A549 (cell line): ENCODE measurements at regions not wholly inside any gene's neighbourhood (a gene's known extent, or its start where the extent isn't known, plus 50 kb on each side); places are given as distances from the start of the nearest gene placed in this dataset.

Experiments used
- ATAC-seq, 2 experiments: fragments of 200-7000 bp in 1 of 2; fragments of >200 bp in 1 of 2; cut with Nextera tagmentation in 1 of 2; cut with Tn5 transposase in 1 of 2; 3 replicates each; pipeline versions ENCODE4 v1.8.0 to v1.9.1; 2018 to 2020; ENCODE audit warnings: mild to moderate bottlenecking in 1 of 2, moderate library complexity in 1 of 2
- CTCF ChIA-PET: fragments of 300-600 bp; sonication (Branson Sonifier 250); formaldehyde crosslinking; extraction: SDS; loops from one replicate; lab custom pipeline; 2021; ENCODE audit warnings: antibody characterized with exemption, inconsistent platforms; lab: Yijun Ruan, JAX
- POLR2A ChIA-PET: fragments of 350-600 bp; formaldehyde crosslinking; extraction: SDS; loops from one replicate; lab custom pipeline; 2021; ENCODE audit warnings: antibody characterized with exemption, inconsistent platforms; lab: Yijun Ruan, JAX
- DNase-seq, 2 experiments: peaks; one replicate each; pipeline versions ENCODE4 v3.0.0 to v3.0.0-alpha.2; 2011 to 2016; ENCODE audit warnings: low read depth in 1 of 2, low spot score in 1 of 2
- FAIRE-seq: peaks from 2 replicates; lab custom pipeline; 2011; peaks lifted over from hg19 to GRCh38; lab: Jason Lieb, UNC
- H3K27ac ChIP-seq, 2 experiments: fragments of >200 bp; sonication (Bioruptor Twin); formaldehyde crosslinking; 3 replicates each; pipeline ENCODE4 v1.5.1; 2016 to 2017
- H3K4me1 ChIP-seq: fragments of >200 bp; sonication (Bioruptor Twin); formaldehyde crosslinking; 3 replicates; pipeline ENCODE4 v1.6.1; 2016
- H3K4me2 ChIP-seq: fragments of >200 bp; sonication (Bioruptor Twin); formaldehyde crosslinking; 3 replicates; pipeline ENCODE4 v1.6.1; 2016
- H3K4me3 ChIP-seq: fragments of >200 bp; sonication (Bioruptor Twin); formaldehyde crosslinking; 3 replicates; pipeline ENCODE4 v1.5.1; 2016
- H3K9me3 ChIP-seq: fragments of >200 bp; sonication (Bioruptor Twin); formaldehyde crosslinking; 3 replicates; pipeline ENCODE4 v1.6.1; 2016
- BCL3 ChIP-seq: fragments of >200 bp; sonication (Bioruptor Twin); formaldehyde crosslinking; IDR thresholded peaks from 3 replicates; pipeline ENCODE4 v1.6.1; 2016
- CBX2 ChIP-seq: fragments of 200-600 bp; sonication (generic); IDR thresholded peaks from 2 replicates; pipeline ENCODE4 v1.6.1; 2016; ENCODE audit warnings: low read depth, mild to moderate bottlenecking, borderline replicate concordance
- E2F6 ChIP-seq: IDR thresholded peaks from 2 replicates; pipeline ENCODE4 v1.6.1; 2012; ENCODE audit warnings: low read depth, borderline replicate concordance
- ELK1 ChIP-seq: fragments of 150-350 bp; IDR thresholded peaks from 2 replicates; pipeline ENCODE4 v1.6.1; 2014; ENCODE audit warnings: low read depth, mild to moderate bottlenecking, low read length
- ESRRA ChIP-seq: fragments of 150-350 bp; IDR thresholded peaks from 2 replicates; pipeline ENCODE4 v1.6.1; 2014; ENCODE audit warnings: mild to moderate bottlenecking, low read length, borderline replicate concordance
- FOSL2 ChIP-seq, 2 experiments: fragments of 450-650 bp in 1 of 2; fragments of >200 bp in 1 of 2; sonication (Bioruptor Twin) in 1 of 2; formaldehyde crosslinking; IDR thresholded peaks; 2 replicates each; pipeline versions ENCODE4 v1.5.0 to v1.6.1; 2016 to 2020; ENCODE audit warnings: mild to moderate bottlenecking in 1 of 2, moderate library complexity in 1 of 2
- FOXS1 ChIP-seq: fragments of 250-450 bp; sonication (Bioruptor Pico); IDR thresholded peaks from 2 replicates; pipeline ENCODE4 v1.5.0; 2020; ENCODE audit warnings: mild to moderate bottlenecking, moderate library complexity
- GATA3 ChIP-seq: IDR thresholded peaks from 2 replicates; pipeline ENCODE4 v1.6.1; 2012; ENCODE audit warnings: borderline replicate concordance
- HOXA7 ChIP-seq: fragments of 250-450 bp; sonication (Bioruptor Pico); IDR thresholded peaks from 2 replicates; pipeline ENCODE4 v1.5.0; 2020; ENCODE audit warnings: mild to moderate bottlenecking, moderate library complexity
- HOXB13 ChIP-seq: fragments of 250-450 bp; sonication (Bioruptor Pico); IDR thresholded peaks from 2 replicates; pipeline ENCODE4 v1.5.0; 2020; ENCODE audit warnings: low read depth, mild to moderate bottlenecking, moderate library complexity
- HOXB5 ChIP-seq: fragments of 250-450 bp; sonication (Bioruptor Pico); IDR thresholded peaks from 2 replicates; pipeline ENCODE4 v1.5.0; 2020; ENCODE audit warnings: mild to moderate bottlenecking, moderate library complexity
- KDM1A ChIP-seq: fragments of 200-600 bp; sonication (generic); IDR thresholded peaks from 2 replicates; pipeline ENCODE4 v1.6.1; 2016; ENCODE audit warnings: low read depth, mild to moderate bottlenecking
- MAFK ChIP-seq: fragments of 450-650 bp; IDR thresholded peaks from 2 replicates; pipeline ENCODE4 v1.6.1; 2014; ENCODE audit not compliant: partially characterized antibody
- MYC ChIP-seq: IDR thresholded peaks from 2 replicates; pipeline ENCODE4 v1.6.1; 2012; ENCODE audit warnings: mild to moderate bottlenecking, inconsistent platforms, low read length, improper control_type of control experiment, borderline replicate concordance
- NPAS2 ChIP-seq: fragments of 250-450 bp; sonication (Bioruptor Pico); IDR thresholded peaks from 2 replicates; pipeline ENCODE4 v1.8.0; 2022; ENCODE audit warnings: mild to moderate bottlenecking, moderate library complexity, borderline replicate concordance
- POLR2AphosphoS2 ChIP-seq: conservative IDR thresholded peaks from 2 replicates; pipeline ENCODE4 v1.6.1; 2012; ENCODE audit warnings: low read length, improper control_type of control experiment, inconsistent platforms
- RFX5 ChIP-seq: fragments of 450-650 bp; IDR thresholded peaks from 2 replicates; pipeline ENCODE4 v1.7.1; 2014; ENCODE audit warnings: antibody characterized with exemption, mild to moderate bottlenecking, moderate library complexity
- TFCP2L1 ChIP-seq: fragments of 250-450 bp; sonication (Bioruptor Pico); IDR thresholded peaks from 2 replicates; pipeline ENCODE4 v1.5.0; 2021; ENCODE audit warnings: mild to moderate bottlenecking
- TP53 ChIP-seq: fragments of 250-450 bp; sonication (Bioruptor Pico); IDR thresholded peaks from 2 replicates; pipeline ENCODE4 v1.5.0; 2021; ENCODE audit warnings: mild to moderate bottlenecking, moderate library complexity
- ZC3H11A ChIP-seq: fragments of 450-650 bp; IDR thresholded peaks from 2 replicates; pipeline ENCODE4 v1.6.1; 2014; ENCODE audit warnings: antibody characterized with exemption, mild to moderate bottlenecking
- ZFP36 ChIP-seq: fragments of 450-650 bp; IDR thresholded peaks from 2 replicates; pipeline ENCODE4 v1.6.1; 2014; ENCODE audit warnings: borderline replicate concordance; ENCODE audit not compliant: partially characterized antibody
- ZSCAN20 ChIP-seq: fragments of 250-450 bp; sonication (Bioruptor Pico); IDR thresholded peaks from 2 replicates; pipeline ENCODE4 v1.8.0; 2022; ENCODE audit warnings: mild to moderate bottlenecking, moderate library complexity
- WGBS: methylation state at CpG from one replicate; pipeline ENCODE4 v1.1.6; 2017; ENCODE audit errors: missing lambda C conversion rate; 5-methylcytosine and 5-hydroxymethylcytosine counted together
- TF ChIP-seq, protein P1 (sequence below): fragments of 250-450 bp; sonication (Bioruptor Pico); IDR thresholded peaks from 2 replicates; pipeline ENCODE4 v1.5.0; 2021; ENCODE audit warnings: mild to moderate bottlenecking, moderate library complexity, borderline replicate concordance
- TF ChIP-seq, protein P2 (sequence below): fragments of 450-650 bp; IDR thresholded peaks from 2 replicates; pipeline ENCODE4 v1.6.1; 2014; ENCODE audit warnings: antibody characterized with exemption
- TF ChIP-seq, protein P3 (sequence below): fragments of 250-450 bp; sonication (Bioruptor Pico); IDR thresholded peaks from 2 replicates; pipeline ENCODE4 v1.5.0; 2020; ENCODE audit warnings: low read depth, mild to moderate bottlenecking, moderate library complexity
- TF ChIP-seq, protein P4 (sequence below): IDR thresholded peaks from 2 replicates; pipeline ENCODE4 v1.6.1; 2012

DNA sequence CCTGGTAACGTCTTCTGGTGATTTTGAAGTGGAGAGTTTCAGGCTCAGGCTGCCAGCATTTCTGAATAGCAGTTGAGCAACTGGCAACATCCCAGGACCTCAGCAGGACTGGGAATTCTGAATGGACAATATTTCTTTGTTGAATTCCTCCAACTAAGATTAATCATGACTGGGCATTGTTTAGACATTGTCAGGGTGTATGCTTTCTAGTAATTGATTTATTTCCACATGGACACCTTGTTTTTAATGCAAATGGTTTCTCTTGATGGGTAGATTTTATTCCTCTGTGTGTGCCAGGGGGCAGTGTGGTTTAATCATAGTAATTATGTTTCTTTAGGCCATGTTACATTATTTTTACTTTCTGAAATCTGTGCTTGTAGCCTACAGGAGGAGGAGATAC lies 1004.7 kb upstream of the LCORL start:
- no peaks in the 10 kb centered on the region for H3K9me3 ChIP-seq
- no peak overlapping the region for H3K4me2 ChIP-seq
- no peak overlapping the region for H3K27ac ChIP-seq
- POLR2A ChIA-PET, result no interaction called here
- TF ChIP-seq ZC3H11A (no peak), FOXS1 (no peak), RFX5 (no peak), POLR2AphosphoS2 (no peak), KDM1A (no peak), ELK1 (no peak), BCL3 (no peak), MAFK (no peak), GATA3 (no peak), ZSCAN20 (CRISPR knock-in tag) (no peak), ZFP36 (no peak), MYC (no peak), FOSL2 (IDR thresholded peaks at IDR 0.05) (no peak), FOSL2 (CRISPR knock-in tag; IDR thresholded peaks at IDR 0.05) (no peak), E2F6 (no peak), NPAS2 (CRISPR knock-in tag) (no peak), ESRRA (no peak)
- TF ChIP-seq, protein P1, sequence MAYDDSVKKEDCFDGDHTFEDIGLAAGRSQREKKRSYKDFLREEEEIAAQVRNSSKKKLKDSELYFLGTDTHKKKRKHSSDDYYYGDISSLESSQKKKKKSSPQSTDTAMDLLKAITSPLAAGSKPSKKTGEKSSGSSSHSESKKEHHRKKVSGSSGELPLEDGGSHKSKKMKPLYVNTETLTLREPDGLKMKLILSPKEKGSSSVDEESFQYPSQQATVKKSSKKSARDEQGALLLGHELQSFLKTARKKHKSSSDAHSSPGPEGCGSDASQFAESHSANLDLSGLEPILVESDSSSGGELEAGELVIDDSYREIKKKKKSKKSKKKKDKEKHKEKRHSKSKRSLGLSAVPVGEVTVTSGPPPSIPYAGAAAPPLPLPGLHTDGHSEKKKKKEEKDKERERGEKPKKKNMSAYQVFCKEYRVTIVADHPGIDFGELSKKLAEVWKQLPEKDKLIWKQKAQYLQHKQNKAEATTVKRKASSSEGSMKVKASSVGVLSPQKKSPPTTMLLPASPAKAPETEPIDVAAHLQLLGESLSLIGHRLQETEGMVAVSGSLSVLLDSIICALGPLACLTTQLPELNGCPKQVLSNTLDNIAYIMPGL, result no peak
- TF ChIP-seq, protein P2, sequence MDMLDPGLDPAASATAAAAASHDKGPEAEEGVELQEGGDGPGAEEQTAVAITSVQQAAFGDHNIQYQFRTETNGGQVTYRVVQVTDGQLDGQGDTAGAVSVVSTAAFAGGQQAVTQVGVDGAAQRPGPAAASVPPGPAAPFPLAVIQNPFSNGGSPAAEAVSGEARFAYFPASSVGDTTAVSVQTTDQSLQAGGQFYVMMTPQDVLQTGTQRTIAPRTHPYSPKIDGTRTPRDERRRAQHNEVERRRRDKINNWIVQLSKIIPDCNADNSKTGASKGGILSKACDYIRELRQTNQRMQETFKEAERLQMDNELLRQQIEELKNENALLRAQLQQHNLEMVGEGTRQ, result no peak
- 0% methylated on average over 1 of the region's 1 CpG for WGBS
- DNase-seq (no peak), ATAC-seq (no peak), FAIRE-seq (no peak)
- H3K4me3 ChIP-seq, result no peak overlapping the region
- no peaks in the 10 kb centered on the region for H3K4me1 ChIP-seq
- CTCF ChIA-PET, result no interaction called here

- ChIA-PET CTCF (no interaction called here), POLR2A (no interaction called here)
- Histone ChIP-seq H3K4me3 (no peak overlapping the region), H3K27ac (no peak overlapping the region), H3K4me1 (no peaks in the 10 kb centered on the region), H3K9me3 (no peaks in the 10 kb centered on the region), H3K4me2 (no peak overlapping the region)
- ATAC-seq (no peak), FAIRE-seq (no peak), DNase-seq (no peak)
- TF ChIP-seq TFCP2L1 (no peak), HOXB13 (no peak), E2F6 (no peak), NPAS2 (CRISPR knock-in tag) (no peak), MAFK (no peak), HOXA7 (CRISPR knock-in tag) (no peak), ZC3H11A (no peak), HOXB5 (CRISPR knock-in tag) (no peak), TP53 (CRISPR knock-in tag) (no peak), ZSCAN20 (CRISPR knock-in tag) (no peak), CBX2 (no peak)
- TF ChIP-seq, protein P3, sequence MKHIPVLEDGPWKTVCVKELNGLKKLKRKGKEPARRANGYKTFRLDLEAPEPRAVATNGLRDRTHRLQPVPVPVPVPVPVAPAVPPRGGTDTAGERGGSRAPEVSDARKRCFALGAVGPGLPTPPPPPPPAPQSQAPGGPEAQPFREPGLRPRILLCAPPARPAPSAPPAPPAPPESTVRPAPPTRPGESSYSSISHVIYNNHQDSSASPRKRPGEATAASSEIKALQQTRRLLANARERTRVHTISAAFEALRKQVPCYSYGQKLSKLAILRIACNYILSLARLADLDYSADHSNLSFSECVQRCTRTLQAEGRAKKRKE, result no peak
- TF ChIP-seq, protein P4, sequence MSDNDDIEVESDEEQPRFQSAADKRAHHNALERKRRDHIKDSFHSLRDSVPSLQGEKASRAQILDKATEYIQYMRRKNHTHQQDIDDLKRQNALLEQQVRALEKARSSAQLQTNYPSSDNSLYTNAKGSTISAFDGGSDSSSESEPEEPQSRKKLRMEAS, result no peak
- WGBS, result 74% methylated on average over 2 of the region's 2 CpGs
Measured at GRCh38 chr4:19025031-19025430, 1003.5 kb upstream of the LCORL start.
